DOHH2 (cell line): ENCODE measurements at regions not wholly inside any gene's neighbourhood (a gene's known extent, or its start where the extent isn't known, plus 50 kb on each side); places are given as distances from the start of the nearest gene placed in this dataset.

Experiments
- EZH2phosphoT487 ChIP-seq: fragments of 200-600 bp; sonication (generic); IDR thresholded peaks from 2 replicates; pipeline ENCODE4 v1.6.1; 2017; ENCODE audit warnings: borderline replicate concordance, mild to moderate bottlenecking, antibody characterized with exemption, low read length, moderate library complexity, mixed read lengths
- TF ChIP-seq, protein P1 (sequence below): fragments of 200-600 bp; sonication (generic); IDR thresholded peaks from one replicate; pipeline ENCODE4 v1.5.1; 2014; ENCODE audit warnings: antibody characterized with exemption, mild to moderate bottlenecking, low read depth, low read length; ENCODE audit not compliant: poor library complexity, severe bottlenecking

- TF ChIP-seq, protein P1, sequence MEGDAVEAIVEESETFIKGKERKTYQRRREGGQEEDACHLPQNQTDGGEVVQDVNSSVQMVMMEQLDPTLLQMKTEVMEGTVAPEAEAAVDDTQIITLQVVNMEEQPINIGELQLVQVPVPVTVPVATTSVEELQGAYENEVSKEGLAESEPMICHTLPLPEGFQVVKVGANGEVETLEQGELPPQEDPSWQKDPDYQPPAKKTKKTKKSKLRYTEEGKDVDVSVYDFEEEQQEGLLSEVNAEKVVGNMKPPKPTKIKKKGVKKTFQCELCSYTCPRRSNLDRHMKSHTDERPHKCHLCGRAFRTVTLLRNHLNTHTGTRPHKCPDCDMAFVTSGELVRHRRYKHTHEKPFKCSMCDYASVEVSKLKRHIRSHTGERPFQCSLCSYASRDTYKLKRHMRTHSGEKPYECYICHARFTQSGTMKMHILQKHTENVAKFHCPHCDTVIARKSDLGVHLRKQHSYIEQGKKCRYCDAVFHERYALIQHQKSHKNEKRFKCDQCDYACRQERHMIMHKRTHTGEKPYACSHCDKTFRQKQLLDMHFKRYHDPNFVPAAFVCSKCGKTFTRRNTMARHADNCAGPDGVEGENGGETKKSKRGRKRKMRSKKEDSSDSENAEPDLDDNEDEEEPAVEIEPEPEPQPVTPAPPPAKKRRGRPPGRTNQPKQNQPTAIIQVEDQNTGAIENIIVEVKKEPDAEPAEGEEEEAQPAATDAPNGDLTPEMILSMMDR: no peak
- no peak for TF ChIP-seq EZH2phosphoT487
Observed at GRCh38 chr1:209023790-209024189, 559.7 kb upstream of the CAMK1G start.
